GM18868 (cell line): ENCODE measurements at regions not wholly inside any gene's neighbourhood (a gene's known extent, or its start where the extent isn't known, plus 50 kb on each side); places are given as distances from the start of the nearest gene placed in this dataset.

Source experiments
- ATAC-seq: cut with Tn5 transposase; IDR thresholded peaks from one replicate; pipeline ENCODE4 v1.9.1; 2021; ENCODE audit warnings: mild to moderate bottlenecking, moderate library complexity; ENCODE audit not compliant: unreplicated experiment

DNA sequence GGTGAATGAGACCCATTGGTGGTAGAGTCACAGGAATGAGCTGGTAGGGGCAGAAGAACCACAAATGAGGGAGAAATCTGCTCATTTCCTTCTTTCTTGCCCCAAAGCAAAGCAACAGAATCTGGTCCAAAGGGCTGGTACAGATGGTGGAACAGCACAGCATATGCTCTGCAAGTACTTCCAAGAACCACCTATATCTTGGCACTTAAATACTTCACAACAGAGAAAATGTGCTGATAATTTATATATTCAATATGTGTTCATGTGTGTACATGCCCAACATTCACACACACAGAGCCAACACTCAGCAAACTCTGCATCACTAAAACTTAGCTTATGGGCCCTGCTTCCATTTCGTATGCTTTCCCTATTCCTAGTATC is 884.4 kb upstream of the KLHL29 start:
- no peak for ATAC-seq

DNA sequence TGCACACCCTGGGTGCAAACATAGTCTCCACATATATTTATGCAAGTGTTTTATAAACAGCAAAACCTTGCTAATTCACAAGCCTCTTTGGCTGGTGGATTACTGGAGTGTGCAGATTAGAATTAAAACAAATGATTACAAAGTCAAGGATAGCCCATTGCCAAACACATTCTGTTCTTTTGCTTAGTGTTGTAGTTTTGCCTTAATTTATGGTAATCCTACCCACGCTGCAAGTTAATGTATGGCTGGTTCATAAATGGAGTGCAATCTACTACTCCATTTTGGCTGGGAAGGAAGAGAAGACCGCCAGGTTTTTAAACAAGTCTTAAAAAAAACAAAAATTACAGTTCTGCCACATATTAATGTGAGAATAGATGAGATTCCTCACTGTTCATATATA is 883.1 kb upstream of the KLHL29 start:
- ATAC-seq = no peak

DNA sequence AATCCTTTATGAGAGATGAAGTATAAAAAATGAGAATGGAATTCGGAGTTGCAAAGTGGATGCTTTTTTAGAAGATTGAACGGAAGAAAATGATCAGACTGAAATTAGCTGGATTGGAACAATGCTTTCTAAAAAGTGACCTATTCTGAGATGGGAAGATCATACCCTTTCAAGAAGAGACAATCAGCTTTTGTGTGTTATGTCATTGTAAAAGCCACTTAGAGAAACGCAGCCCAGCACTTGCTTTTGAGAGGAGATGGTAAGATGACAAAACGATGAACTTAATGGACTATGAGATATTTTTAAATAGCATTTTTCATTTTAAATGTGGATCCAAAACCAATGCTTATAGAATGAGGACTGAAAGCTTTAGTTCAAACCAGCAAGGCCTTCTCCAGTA is 871.4 kb upstream of the KLHL29 start:
- ATAC-seq = no peak

DNA sequence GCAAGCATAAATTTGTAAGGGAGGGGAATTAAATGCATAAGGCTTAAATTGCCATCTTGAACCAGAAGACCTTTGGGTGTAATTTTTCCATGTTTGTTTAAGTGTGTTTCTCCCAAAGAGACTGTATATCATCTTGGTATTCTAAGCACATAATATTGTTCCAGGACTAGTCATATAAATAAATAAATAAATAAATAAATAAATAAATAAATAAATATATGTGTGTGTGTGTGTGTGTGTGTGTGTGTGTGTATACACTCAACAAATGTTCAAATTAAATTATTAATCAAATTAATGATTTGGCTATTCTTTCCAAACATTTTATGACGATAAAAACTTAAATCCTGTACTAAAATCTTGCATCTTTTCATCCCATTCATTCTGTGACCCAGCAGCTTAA is 867.8 kb upstream of the KLHL29 start:
- no peak for ATAC-seq

DNA sequence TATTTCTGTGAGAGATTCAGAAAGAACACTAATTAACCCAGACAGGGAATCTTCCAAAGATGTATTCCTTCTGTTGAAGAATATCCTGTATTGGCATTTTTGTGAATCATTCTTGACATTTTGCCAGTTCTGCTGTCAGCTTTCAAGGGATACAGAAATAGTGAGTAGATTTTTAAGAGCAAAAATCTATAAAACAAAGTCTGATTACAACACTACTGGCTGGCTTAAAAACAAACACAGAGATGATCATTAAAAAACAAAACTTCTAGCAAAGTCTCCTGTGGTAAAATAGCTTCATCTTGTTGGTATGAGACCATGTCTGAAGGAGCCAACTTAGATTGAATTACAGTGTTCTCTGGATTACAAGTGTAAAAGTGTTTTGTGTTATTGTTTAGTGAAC is 866.3 kb upstream of the KLHL29 start:
- ATAC-seq = no peak

DNA sequence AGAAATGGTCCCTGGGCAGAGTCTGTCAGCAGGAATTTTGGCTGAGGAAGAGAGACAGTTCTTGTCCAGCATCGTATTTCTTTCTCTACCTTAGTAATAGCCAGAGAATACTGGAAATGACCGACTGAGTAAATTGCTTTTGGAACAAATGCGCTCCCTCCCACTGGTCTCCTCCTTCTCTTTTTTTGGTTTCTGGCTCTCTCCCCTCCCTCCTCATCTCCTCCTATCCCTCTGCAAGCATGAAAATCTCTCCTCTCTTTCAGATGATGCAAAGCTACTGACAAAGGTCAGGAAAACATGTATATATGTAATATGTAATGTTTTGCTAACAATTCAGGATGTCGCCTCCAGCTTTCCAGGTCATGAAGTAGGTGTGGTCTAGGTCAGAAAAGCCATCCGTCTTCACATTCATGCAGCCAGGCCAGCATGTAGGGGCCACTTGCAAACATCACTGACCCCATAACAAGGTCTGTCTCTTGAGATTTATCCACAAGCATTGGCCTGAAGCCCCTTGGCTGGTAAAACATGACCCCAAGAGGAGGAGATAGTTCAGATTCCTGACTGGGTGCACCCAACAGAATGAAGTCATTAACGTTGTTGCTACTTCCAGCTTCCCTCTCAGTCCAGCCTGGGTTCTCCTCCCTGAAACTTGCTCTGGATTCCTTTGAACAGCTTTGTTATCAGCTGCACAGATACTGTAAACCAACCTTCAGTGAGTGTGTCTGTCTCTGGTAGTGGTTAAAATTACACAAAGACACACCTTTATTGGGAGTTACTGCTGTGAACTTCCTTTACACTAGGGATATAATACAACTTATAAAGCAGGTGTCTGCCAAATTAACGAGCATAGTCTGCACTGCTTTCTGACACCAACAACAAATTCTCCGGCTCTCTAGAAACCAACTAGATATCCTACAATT is 864.4 kb upstream of the KLHL29 start:
- ATAC-seq = no peak

DNA sequence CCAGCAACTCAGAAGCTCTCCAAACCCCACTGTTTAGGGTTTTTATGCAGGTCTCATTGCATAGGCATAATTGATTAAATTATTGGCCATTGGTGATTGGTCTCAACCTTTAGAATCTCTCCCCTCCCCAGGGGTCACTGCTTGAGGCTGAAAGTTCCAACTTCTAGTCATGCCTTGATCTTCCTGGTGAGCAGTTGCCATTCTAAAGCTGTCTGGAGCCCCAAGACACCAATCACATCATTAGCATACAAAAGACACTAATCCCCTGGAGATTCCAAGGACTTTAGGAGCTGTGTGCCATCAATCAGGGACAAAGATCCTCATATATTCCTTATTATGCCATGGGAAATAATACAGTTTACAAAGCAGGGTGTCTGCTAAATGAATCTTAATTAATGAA is 863.4 kb upstream of the KLHL29 start:
- ATAC-seq = no peak

DNA sequence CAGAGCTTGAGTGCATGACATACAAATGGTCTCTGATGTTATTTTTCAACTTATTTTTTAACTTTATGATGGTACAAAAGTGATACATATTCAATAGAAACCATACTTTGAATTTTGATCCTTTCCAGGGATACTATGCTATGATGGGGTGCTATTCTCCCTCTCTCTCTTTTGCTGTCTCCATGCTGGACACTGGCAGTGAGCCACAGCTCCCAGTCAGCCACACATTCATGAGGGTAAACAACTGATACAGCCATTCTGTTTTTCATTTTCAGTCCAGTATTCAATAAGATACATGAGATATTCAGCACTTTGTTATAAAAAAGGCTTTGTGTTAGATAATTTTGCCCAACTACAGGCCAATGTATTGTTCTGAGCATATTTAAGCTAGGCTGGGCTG is 859.3 kb upstream of the KLHL29 start:
- ATAC-seq = no peak

DNA sequence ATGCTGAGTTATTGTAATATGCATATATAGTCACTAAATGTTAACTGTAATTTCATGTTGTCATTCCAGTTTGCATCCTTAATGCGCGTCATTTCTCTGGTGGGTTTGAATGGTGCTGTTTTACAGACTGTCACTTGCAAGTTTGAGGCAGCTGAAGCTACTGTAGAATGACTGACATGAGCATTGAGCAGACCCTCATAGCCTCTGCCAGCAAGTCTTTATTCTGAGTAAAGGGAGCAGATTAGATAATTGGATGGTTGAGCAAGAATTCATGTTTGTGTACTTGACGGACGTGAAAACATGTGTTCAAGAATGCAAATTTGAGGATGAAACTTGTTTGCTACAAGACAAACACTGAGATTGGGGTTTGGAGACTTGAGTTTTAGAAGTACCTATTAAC is 854.8 kb upstream of the KLHL29 start:
- ATAC-seq = no peak

DNA sequence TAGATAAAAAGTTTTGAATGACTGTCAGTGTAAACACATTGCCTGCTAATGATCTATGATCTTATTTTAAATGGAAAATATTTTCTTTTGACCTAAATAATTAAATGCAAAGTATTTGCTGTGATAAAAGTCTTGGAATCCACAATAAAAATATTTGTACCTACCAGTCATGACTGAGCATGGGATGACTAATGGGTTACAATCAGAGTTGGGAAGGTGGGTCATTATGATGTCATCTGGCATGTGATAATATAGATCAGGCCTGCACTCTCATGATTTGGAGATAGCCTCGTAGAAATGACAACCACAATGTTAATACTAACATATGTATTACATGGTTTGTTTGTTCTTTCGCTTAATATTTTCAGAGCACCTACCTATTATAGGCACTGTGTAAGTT is 848.8 kb upstream of the KLHL29 start:
- no peak for ATAC-seq

DNA sequence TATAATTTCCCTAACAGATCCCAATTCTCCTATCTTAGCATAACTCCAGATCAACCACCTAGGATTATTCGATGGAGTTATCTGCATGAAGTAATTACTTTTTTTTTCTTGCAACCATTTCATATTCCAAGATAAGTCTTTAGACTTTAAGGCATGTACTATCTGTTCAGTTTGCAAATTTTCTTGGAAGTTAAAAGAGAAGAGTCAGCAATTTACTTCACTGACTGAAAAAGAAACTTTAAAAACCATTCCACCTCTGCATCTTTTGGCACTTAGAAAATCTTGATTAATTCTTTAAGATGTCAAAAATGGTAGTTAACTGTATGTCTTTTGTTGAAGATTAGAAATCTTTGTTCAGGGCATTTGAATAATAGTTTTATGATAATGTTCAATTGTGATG is 830.5 kb upstream of the KLHL29 start:
- no peak for ATAC-seq

DNA sequence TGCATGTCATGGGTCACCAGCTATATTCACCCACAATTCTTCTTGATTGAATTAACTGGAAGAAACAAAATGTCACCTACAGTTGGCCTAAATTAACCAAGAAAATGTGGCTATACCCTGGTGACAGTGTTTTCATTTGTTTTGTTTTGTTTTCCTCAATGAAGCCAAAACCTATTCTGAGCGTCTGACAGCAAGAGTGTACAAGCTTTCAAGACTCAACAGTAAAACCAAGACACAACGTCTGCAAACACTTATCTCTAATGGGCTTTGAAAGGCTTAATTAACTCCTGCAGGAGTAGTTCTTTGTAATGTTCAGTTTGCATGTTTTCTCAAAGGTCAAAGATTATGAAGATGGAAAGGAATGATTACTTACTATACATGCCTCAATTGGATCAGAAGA is 827.6 kb upstream of the KLHL29 start:
- no peak for ATAC-seq

DNA sequence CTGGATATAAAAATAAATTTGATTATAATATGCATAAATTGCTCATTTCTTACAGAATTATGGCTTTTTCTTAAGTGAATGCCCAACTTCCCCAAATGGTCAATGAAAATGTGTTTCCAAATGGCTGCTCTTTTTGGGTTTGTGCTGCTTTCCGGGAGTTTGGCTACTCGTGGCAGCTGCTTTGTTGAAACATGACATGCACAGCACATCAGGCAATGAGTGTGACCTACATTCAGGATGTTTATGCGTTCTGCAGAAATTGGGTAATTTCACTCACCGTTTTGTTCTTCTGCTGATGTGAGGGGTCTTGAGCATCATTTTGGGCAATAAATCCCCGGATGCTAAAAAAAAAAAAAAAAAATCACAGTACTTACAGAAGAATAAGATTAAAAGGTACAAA is 825.0 kb upstream of the KLHL29 start:
- no peak for ATAC-seq

DNA sequence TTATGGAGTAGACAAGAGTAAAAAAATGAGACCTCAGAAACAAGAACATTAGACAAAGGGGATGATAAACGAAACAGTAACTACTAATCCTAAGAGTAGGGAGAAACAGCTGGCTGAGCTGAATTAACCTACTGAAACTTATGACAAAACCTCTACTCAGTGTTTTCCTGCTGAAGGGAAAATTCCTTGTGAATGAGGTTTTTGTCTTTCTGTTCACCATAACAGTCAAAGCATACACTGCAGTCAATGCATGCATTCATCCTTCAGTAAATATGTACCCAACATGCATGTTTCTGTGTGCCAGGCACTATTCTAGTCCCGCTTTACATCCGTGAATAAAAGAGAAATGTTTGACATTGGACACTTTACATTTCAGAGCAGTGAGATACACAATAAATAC is 805.6 kb upstream of the KLHL29 start:
- no peak for ATAC-seq

DNA sequence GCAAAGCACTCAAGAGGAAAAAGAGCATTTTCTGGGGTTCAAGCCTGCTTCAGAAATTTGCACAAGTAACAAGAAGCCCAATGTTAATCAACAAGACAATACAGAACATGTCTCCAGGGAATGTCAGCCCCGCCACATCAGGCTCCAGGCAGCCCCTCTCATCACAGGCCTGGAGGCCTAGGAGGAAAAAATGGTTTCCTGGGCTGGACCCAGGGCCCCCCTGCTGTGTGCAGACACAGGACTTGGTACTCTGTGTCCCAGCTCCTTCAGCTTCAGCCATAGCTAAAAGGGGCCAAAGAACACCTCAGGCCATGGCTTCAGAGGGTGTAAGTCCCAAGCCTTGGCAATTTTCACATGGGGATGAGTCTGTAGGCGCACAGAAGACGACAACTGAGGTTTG is 802.9 kb upstream of the KLHL29 start:
- ATAC-seq = no peak

DNA sequence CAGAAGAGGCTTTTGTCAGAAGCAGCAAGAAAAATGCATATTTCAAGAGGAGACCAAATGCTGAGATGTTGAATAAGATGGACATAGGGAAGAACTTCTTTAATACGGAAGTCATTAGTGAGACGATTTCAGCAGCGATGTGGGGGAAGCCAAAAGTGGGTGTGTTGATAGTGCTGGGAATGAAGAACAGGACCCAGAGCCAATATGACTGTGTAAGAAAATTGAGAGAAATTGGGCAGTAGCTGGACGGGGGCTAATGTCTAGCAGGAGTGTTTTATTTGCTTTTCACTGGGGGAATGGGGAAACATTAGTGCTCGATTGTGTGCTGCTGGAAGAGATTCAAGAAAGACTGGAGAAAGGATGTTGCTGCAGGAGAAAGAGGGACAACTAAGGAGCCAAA is 788.7 kb upstream of the KLHL29 start:
- ATAC-seq = no peak

DNA sequence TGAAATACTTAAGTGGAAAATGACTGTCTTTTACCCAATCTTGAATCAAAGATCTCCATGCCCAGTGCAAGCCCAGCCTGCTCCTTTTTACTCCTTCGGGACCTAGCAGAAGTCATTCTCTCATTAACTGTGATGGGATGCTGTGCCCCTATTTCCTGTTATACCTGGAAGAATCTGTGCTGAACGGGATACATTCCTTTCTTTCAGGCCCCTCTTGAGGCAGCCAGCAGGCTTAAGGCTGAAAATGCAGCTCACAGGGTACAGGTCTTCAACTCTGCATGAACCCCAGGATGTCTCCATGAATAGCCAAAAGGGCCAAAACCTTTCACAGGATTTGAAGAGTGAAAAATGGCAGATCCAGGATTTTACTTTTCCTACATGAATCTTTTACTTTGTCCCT is 784.8 kb upstream of the KLHL29 start:
- ATAC-seq = no peak

DNA sequence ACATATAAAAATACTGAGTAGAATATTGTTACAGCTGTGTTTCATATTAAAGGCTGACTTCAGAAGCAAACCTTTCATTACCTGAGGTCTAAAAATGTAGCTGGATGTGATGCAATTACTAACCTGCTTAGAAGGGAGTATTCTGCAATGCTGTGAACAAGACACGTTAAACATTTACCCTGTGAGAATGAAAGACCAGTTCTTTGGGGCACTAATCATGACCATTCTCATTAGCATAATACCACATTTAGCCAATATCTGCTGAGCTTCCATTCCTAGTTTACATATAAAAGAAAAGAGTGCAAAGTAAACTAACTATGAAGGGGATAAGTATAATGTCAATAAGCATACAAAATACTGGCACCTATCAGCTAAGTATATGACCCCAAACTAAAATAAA is 784.0 kb upstream of the KLHL29 start:
- no peak for ATAC-seq

DNA sequence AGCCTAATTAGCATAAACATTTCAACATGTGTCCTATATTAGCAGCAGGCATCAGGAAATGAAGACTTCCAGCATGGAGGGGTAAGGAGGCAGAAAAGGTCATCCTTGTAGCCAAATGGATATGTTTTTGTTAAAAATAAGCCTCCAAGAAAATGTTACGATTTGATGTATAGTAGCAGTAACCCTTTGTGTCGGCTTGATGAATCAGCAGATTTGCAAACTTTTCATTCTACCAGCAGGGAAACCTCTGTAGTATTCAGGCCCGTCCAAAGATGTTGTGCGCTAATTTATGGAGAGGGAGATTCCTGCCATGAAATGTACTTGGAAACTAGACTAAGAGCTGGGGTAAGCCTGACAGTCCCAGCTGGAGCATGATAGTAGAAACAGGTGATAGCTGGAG is 780.8 kb upstream of the KLHL29 start:
- ATAC-seq = no peak

DNA sequence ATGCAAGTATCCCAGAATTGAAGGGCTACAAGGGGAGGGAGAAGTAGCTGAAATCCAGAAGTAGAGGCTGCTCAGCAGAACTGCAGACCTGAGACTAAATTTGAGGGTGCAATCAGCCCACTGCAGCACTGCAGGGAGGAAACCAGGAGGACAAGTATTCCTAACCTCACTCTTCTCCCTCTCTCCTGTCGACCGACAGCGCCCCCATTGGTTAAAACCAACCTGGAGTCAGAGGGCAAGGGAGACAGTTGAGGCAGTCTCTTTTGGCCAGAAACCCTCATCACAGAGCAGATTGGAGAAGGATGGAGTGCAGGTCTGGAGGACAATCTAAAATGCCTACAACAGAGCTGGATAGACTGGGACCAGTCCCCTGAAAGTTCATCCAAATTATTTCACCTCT is 768.9 kb upstream of the KLHL29 start:
- ATAC-seq = no peak

DNA sequence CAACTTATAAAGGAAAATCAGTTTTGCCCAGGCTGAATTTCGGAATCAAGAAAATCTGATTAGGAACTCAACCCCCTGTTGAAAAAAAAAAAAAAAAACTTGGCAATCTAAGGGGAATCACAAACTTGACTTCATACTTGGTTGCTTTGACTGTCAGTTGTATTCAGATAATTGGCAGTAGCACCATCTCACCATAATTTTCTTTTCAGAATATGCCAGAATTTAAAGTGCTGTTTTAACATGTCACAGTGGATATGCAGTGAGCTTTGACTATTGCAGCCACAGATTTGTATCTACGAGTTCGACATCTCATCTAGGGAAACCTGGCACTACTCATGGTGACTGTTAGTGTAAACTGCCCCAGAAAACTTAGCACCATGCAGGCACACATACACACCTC is 761.4 kb upstream of the KLHL29 start:
- ATAC-seq = no peak

DNA sequence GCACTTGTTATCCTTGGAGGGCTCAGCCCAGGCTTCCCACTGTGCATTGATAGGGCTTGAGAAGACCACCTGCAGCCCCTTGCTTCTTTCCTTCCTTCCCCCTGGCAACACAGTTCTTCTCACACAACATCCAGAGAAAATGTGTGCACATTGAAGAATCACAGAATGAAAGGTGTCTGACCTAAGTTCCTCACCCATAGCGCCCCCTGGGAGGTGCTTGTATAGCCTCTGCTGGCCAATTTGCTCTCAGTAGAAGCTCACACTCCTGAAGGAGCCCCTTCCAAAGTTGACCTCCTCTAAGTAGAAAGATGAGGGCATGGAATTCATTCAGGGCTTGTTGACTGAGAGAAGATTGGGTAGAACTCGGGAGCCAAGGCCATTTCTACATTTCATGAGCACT is 758.4 kb upstream of the KLHL29 start:
- no peak for ATAC-seq

DNA sequence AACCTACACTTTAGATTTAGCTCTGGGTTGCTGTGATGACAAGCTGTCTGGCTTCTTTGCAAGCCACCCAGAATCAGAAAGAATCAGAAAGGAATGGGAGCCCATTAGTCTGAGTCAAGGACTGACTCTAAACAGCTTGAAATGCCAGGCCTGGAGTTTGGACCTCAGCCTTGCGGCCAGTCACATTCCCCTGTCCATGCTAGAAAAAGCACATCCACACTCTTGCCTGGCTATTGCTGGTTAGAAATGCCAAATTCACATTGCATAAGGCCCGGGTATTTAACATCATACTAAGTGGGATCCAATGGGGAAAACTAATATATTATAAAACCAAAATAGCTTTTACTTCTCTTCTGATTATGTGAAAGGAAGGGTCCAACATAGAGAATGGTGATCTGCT is 756.8 kb upstream of the KLHL29 start:
- no peak for ATAC-seq
